ENCODE measurements at regions not wholly inside any gene's neighbourhood (a gene's known extent, or its start where the extent isn't known, plus 50 kb on each side); places are given as distances from the start of the nearest gene placed in this dataset.

- no peak for TF ChIP-seq CHD7 (IDR thresholded peaks at IDR 0.05; ENCODE audit: insufficient replicate concordance, low read length)
- TF ChIP-seq PHF8 (conservative IDR thresholded peaks at IDR 0.05; ENCODE audit: low read depth, low read length) = no peak
- TF ChIP-seq GABPA (IDR thresholded peaks at IDR 0.05; ENCODE audit: borderline replicate concordance, insufficient read depth, low read length) = no peak
- no peak for TF ChIP-seq SIRT6 (IDR thresholded peaks at IDR 0.05; ENCODE audit: low read length)
- no peak for TF ChIP-seq ASH2L (IDR thresholded peaks at IDR 0.05; ENCODE audit: low read length)
- no peak for TF ChIP-seq EP300 (IDR thresholded peaks at IDR 0.05; ENCODE audit: borderline replicate concordance in 1 of 2, low read depth in 2 of 2, low read length in 2 of 2)
- TF ChIP-seq MAFK (IDR thresholded peaks at IDR 0.05; ENCODE audit: low read depth, low read length) = no peak
- TF ChIP-seq CHD1 (IDR thresholded peaks at IDR 0.05; ENCODE audit: low read depth, low read length) = no peak
- TF ChIP-seq POLR2AphosphoS5 (IDR thresholded peaks at IDR 0.05; ENCODE audit: low read depth, low read length) = no peak
- no peak for TF ChIP-seq CBX5 (IDR thresholded peaks at IDR 0.05; ENCODE audit: low read depth, low read length)
These were observed 170.4 kb downstream of the WSCD1 start (continued) for GRCh38 chr17:6240601-6241000.

All from H1 (cell line).